Endodermal cell (in vitro differentiated cells): ENCODE measurements at regions not wholly inside any gene's neighbourhood (a gene's known extent, or its start where the extent isn't known, plus 50 kb on each side); places are given as distances from the start of the nearest gene placed in this dataset.

ENCODE experiments used
- DNase-seq: peaks from one replicate; pipeline ENCODE4 v3.0.0-alpha.2; 2017
- H3K27ac ChIP-seq: 2 replicates; pipeline ENCODE4 v1.5.1; 2013; ENCODE audit warnings: mild to moderate bottlenecking, low read depth, low read length, moderate library complexity
- H3K27me3 ChIP-seq: 2 replicates; pipeline ENCODE4 v1.6.1; 2013; ENCODE audit warnings: mild to moderate bottlenecking, low read length, moderate library complexity; ENCODE audit not compliant: insufficient read depth, control insufficient read depth, poor library complexity, severe bottlenecking
- H3K36me3 ChIP-seq: 2 replicates; pipeline ENCODE4 v1.7.0; 2013; ENCODE audit warnings: mild to moderate bottlenecking, low read length, moderate library complexity; ENCODE audit not compliant: control insufficient read depth, insufficient read depth
- H3K4me1 ChIP-seq: one replicate; pipeline ENCODE4 v1.7.0; 2013; ENCODE audit warnings: low read length; ENCODE audit not compliant: control insufficient read depth, insufficient read depth
- H3K4me3 ChIP-seq: 2 replicates; pipeline ENCODE4 v1.5.1; 2013; ENCODE audit warnings: mild to moderate bottlenecking, low read length, moderate library complexity
- H3K9ac ChIP-seq: 2 replicates; pipeline ENCODE4 v1.6.1; 2013; ENCODE audit warnings: mild to moderate bottlenecking, low read length, moderate library complexity; ENCODE audit not compliant: poor library complexity, severe bottlenecking; ENCODE audit errors: extremely low read depth
- H3K9me3 ChIP-seq: 2 replicates; pipeline ENCODE4 v1.6.1; 2013; ENCODE audit warnings: mild to moderate bottlenecking, low read length, moderate library complexity; ENCODE audit not compliant: control insufficient read depth
- H3K27ac Mint-ChIP-seq: 2 replicates; pipeline ENCODE4 v1.8.0; 2020; ENCODE audit warnings: mixed read lengths
- H3K27me3 Mint-ChIP-seq: 2 replicates; pipeline ENCODE4 v1.8.0; 2021; ENCODE audit warnings: mild to moderate bottlenecking, mixed read lengths; ENCODE audit not compliant: insufficient read depth
- H3K36me3 Mint-ChIP-seq: 2 replicates; pipeline ENCODE4 v1.8.0; 2020; ENCODE audit warnings: low read depth, mixed read lengths
- H3K4me1 Mint-ChIP-seq: 2 replicates; pipeline ENCODE4 v1.8.0; 2020; ENCODE audit warnings: mixed read lengths
- H3K4me3 Mint-ChIP-seq: 2 replicates; pipeline ENCODE4 v1.8.0; 2020; ENCODE audit warnings: mild to moderate bottlenecking, moderate library complexity, mixed read lengths
- H3K9me3 Mint-ChIP-seq: 2 replicates; pipeline ENCODE4 v1.8.0; 2020; ENCODE audit warnings: mild to moderate bottlenecking, mixed read lengths
- CTCF ChIP-seq: fragments of 200-600 bp; sonication (generic); conservative IDR thresholded peaks from 2 replicates; pipeline ENCODE4 v1.5.0; 2021; ENCODE audit warnings: antibody characterized with exemption, mild to moderate bottlenecking
- WGBS, 2 experiments: methylation state at CpG; one replicate each; pipeline versions ENCODE4 v1.1.5 to v1.1.7; 2013; ENCODE audit warnings: missing lambda C conversion rate in 2 of 2, mixed read lengths in 1 of 2; ENCODE audit not compliant: insufficient coverage in 1 of 2, insufficient read length in 1 of 2; 5-methylcytosine and 5-hydroxymethylcytosine counted together

- no peak overlapping the region for H3K4me3 Mint-ChIP-seq
- H3K9me3 ChIP-seq, result no peaks in the 10 kb centered on the region
- peaks cover 2% of the 10 kb centered on the region for H3K9me3 Mint-ChIP-seq
- H3K27me3 ChIP-seq, result no peaks in the 10 kb centered on the region
- no peak for DNase-seq
- H3K4me1 ChIP-seq, result peaks cover 24% of the 10 kb centered on the region
- peaks cover 3% of the 10 kb centered on the region for H3K27me3 Mint-ChIP-seq
- no peaks in the 10 kb centered on the region for H3K36me3 ChIP-seq
- WGBS, 2 experiments, result 75 to 100% methylated on average over 1 of the region's 1 CpG
- H3K36me3 Mint-ChIP-seq, result no peaks in the 10 kb centered on the region
- no peak overlapping the region for H3K27ac ChIP-seq
- H3K27ac Mint-ChIP-seq, result no peak overlapping the region
- H3K4me3 ChIP-seq, result no peak overlapping the region
- H3K4me1 Mint-ChIP-seq, result peaks cover 75% of the 10 kb centered on the region
- no peak for TF ChIP-seq CTCF
- no peak overlapping the region for H3K9ac ChIP-seq
Measured at GRCh38 chr19:28399187-28399586, 813.8 kb downstream of the UQCRFS1 start.

DNA sequence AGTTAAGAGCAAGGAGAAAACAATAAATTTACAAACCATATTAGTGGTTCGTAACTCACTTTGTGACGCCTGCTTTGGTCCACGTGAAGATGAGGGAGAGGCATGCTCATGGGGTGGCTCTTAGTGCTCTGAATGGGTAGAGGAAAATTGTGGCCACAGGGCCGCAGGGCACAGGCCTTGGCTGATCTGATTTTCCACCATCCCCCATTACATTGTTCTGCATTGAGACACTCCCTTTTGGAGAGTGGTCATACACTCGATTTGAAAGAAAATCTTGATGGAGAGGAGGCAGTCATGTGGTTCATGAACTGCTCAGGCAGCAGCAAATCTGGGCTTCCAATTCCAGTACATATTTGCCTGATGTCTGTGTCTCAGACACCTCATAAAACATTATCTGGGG is 815.2 kb downstream of the UQCRFS1 start:
- no peak overlapping the region for H3K4me3 Mint-ChIP-seq
- H3K9me3 Mint-ChIP-seq, result peaks cover 2% of the 10 kb centered on the region
- no peaks in the 10 kb centered on the region for H3K36me3 ChIP-seq
- no peaks in the 10 kb centered on the region for H3K27me3 ChIP-seq
- H3K27ac ChIP-seq, result no peak overlapping the region
- no peak for DNase-seq
- H3K4me1 Mint-ChIP-seq, result peaks cover 74% of the 10 kb centered on the region
- no peak for TF ChIP-seq CTCF
- WGBS, 2 experiments, result 86 to 93% methylated on average over 3 to 5 of the region's 5 CpGs
- no peak overlapping the region for H3K9ac ChIP-seq
- H3K4me1 ChIP-seq, result peaks cover 25% of the 10 kb centered on the region
- H3K9me3 ChIP-seq, result no peaks in the 10 kb centered on the region
- H3K27me3 Mint-ChIP-seq, result no peaks in the 10 kb centered on the region
- H3K27ac Mint-ChIP-seq, result no peak overlapping the region
- H3K4me3 ChIP-seq, result no peak overlapping the region
- no peaks in the 10 kb centered on the region for H3K36me3 Mint-ChIP-seq

DNA sequence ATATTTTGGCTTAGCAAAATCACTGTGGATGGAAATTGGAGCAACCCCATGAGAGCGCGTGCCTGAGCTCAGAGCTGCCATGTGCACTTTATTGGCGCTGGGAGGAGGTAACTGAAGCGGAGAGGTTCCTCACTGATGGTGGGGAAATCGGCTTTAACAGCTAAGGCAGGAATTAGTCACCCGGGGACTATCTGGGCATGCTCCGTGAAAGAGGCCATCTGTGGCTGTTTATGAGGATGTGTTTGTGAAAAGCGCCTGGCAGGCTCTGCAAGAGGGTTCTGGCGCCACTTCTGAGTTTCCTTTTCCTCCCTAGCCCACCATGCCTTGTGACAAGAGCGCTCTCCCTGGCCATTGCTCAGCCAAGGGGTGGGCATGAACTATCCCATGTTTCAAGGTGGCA is 815.6 kb downstream of the UQCRFS1 start:
- Mint-ChIP-seq H3K9me3 (peaks cover 2% of the 10 kb centered on the region), H3K36me3 (no peaks in the 10 kb centered on the region), H3K4me1 (peaks cover 75% of the 10 kb centered on the region), H3K27me3 (no peaks in the 10 kb centered on the region), H3K27ac (no peak overlapping the region), H3K4me3 (no peak overlapping the region)
- H3K9ac ChIP-seq, result no peak overlapping the region
- no peaks in the 10 kb centered on the region for H3K36me3 ChIP-seq
- H3K27ac ChIP-seq, result no peak overlapping the region
- no peak for TF ChIP-seq CTCF
- peaks cover 25% of the 10 kb centered on the region for H3K4me1 ChIP-seq
- no peak overlapping the region for H3K4me3 ChIP-seq
- no peaks in the 10 kb centered on the region for H3K9me3 ChIP-seq
- no peaks in the 10 kb centered on the region for H3K27me3 ChIP-seq
- 90 to 97% methylated on average over 4 to 10 of the region's 10 CpGs for WGBS, 2 experiments
- DNase-seq, result no peak
